GM12878 (cell line): ENCODE measurements at regions not wholly inside any gene's neighbourhood (a gene's known extent, or its start where the extent isn't known, plus 50 kb on each side); places are given as distances from the start of the nearest gene placed in this dataset.

Experiments used
- ATAC-seq: fragments of 200-7000 bp; cut with Tn5 transposase; 3 replicates; pipeline ENCODE4 v1.9.1; 2020; ENCODE audit warnings: mild to moderate bottlenecking, moderate library complexity
- BruUV-seq: library from RNA; stranded (reverse); fragments of 400-500 nt; replicated peaks from 2 replicates; lab custom pipeline; 2021; lab: Mats Ljungman, UMichigan
- CTCF ChIA-PET: fragments of 300-600 bp; sonication (Branson Sonifier 250); formaldehyde crosslinking; extraction: SDS; loops from one replicate; lab custom pipeline; 2021; ENCODE audit warnings: inconsistent platforms; lab: Yijun Ruan, JAX
- POLR2A ChIA-PET: fragments of 350-600 bp; formaldehyde crosslinking; extraction: SDS; loops from one replicate; lab custom pipeline; 2021; ENCODE audit warnings: inconsistent platforms; lab: Charles Lee
- RAD21 ChIA-PET: fragments of 300-600 bp; sonication (Branson Sonifier 250); formaldehyde crosslinking; loops from one replicate; lab custom pipeline; 2023; ENCODE audit warnings: antibody characterized with exemption; ENCODE audit not compliant: unreplicated experiment; lab: Charles Lee
- SMC1A ChIA-PET: fragments of 300-600 bp; sonication (Branson Sonifier 250); formaldehyde crosslinking; loops from one replicate; lab custom pipeline; 2023; ENCODE audit not compliant: unreplicated experiment, uncharacterized antibody; lab: Charles Lee
- DNase-seq: peaks from one replicate; pipeline ENCODE4 v3.0.0-alpha.2; 2011; ENCODE audit warnings: low read depth, low spot score
- FAIRE-seq: peaks from 3 replicates; lab custom pipeline; 2011; peaks lifted over from hg19 to GRCh38; lab: Jason Lieb, UNC
- H2AFZ ChIP-seq: 2 replicates; pipeline ENCODE4 v1.6.0; 2011; ENCODE audit warnings: low read depth, low read length, control low read depth; ENCODE audit not compliant: control insufficient read depth
- H3K27ac ChIP-seq: 2 replicates; pipeline ENCODE4 v1.5.1; 2011; ENCODE audit warnings: control low read depth; ENCODE audit not compliant: control insufficient read depth, insufficient read depth
- H3K27me3 ChIP-seq, 2 experiments: replicated peaks in 1 of 2; 2 replicates each; pipeline versions ENCODE4 v1.6.0 to v1.6.1; 2011; ENCODE audit warnings: low read length in 1 of 2; ENCODE audit not compliant: control insufficient read depth in 2 of 2, insufficient read depth in 2 of 2
- H3K36me3 ChIP-seq, 2 experiments: 2 replicates each; pipeline ENCODE4 v1.5.1; 2011; ENCODE audit warnings: low read length in 1 of 2; ENCODE audit not compliant: control insufficient read depth in 2 of 2, insufficient read depth in 2 of 2
- H3K4me1 ChIP-seq: 2 replicates; pipeline ENCODE4 v1.6.1; 2011; ENCODE audit warnings: mild to moderate bottlenecking, low read length, moderate library complexity, mixed read lengths; ENCODE audit not compliant: control insufficient read depth, insufficient read depth
- H3K4me2 ChIP-seq: 2 replicates; pipeline ENCODE4 v1.6.0; 2011; ENCODE audit warnings: control low read depth; ENCODE audit not compliant: control insufficient read depth, insufficient read depth
- H3K4me3 ChIP-seq: fragments of 200-600 bp; sonication (generic); 2 replicates; pipeline ENCODE4 v1.5.1; 2016
- H3K79me2 ChIP-seq: 2 replicates; pipeline ENCODE4 v1.6.0; 2011; ENCODE audit warnings: low read length; ENCODE audit not compliant: control insufficient read depth, insufficient read depth
- H3K9ac ChIP-seq: 2 replicates; pipeline ENCODE4 v1.8.0; 2011; ENCODE audit warnings: low read length, control low read depth, mixed read lengths; ENCODE audit not compliant: control insufficient read depth, insufficient read depth
- H3K9me3 ChIP-seq: replicated peaks from 3 replicates; pipeline ENCODE4 v1.5.1; 2011; ENCODE audit warnings: mild to moderate bottlenecking, low read length; ENCODE audit not compliant: control insufficient read depth, insufficient read depth
- H4K20me1 ChIP-seq: 2 replicates; pipeline ENCODE4 v1.6.0; 2011; ENCODE audit not compliant: control insufficient read depth, insufficient read depth
- CBFB ChIP-seq: IDR thresholded peaks from 2 replicates; pipeline ENCODE4 v1.6.1; 2016; ENCODE audit warnings: antibody characterized with exemption, low read depth
- CHD1 ChIP-seq: IDR thresholded peaks from 2 replicates; pipeline ENCODE4 v1.6.1; 2012; ENCODE audit warnings: low read depth, low read length, improper control_type of control experiment
- HSF1 ChIP-seq: fragments of 150-350 bp; IDR thresholded peaks from 2 replicates; pipeline ENCODE4 v1.6.1; 2014; ENCODE audit warnings: mild to moderate bottlenecking, low read depth, low read length
- IRF4 ChIP-seq: IDR thresholded peaks from 2 replicates; pipeline ENCODE4 v1.6.1; 2011; ENCODE audit warnings: low read depth, low read length
- PML ChIP-seq: IDR thresholded peaks from 2 replicates; pipeline ENCODE4 v1.6.1; 2012; ENCODE audit warnings: low read length, inconsistent platforms
- WGBS: methylation state at CpG from one replicate; pipeline ENCODE4 v1.1.6; 2016; ENCODE audit warnings: low lambda C conversion rate; ENCODE audit not compliant: insufficient replicate concordance, insufficient coverage; ENCODE audit errors: missing lambda C conversion rate; 5-methylcytosine and 5-hydroxymethylcytosine counted together
- in situ Hi-C: fragments of 300-500 bp; cut with MboI; formaldehyde crosslinking; loops from 9 replicates; pipeline ENCODE4 v1.14.3; 2018; ENCODE audit warnings: mixed read lengths
- intact Hi-C: fragments of 100-400 bp; cut with micrococcal nuclease; formaldehyde crosslinking; loops from one replicate; pipeline ENCODE4 v1.14.2; 2022; ENCODE audit not compliant: unreplicated experiment
- TF ChIP-seq, protein P1 (sequence below): fragments of 450-650 bp; conservative IDR thresholded peaks from 2 replicates; pipeline ENCODE4 v1.6.1; 2017; ENCODE audit warnings: mild to moderate bottlenecking, moderate library complexity

GRCh38 chrX:139039041-139039440, 327.5 kb upstream of the FGF13 start:
- TF ChIP-seq HSF1: no peak
- DNase-seq (no peak), ATAC-seq (no peak), FAIRE-seq (no peak)
- POLR2A ChIA-PET: no interaction called here
- CTCF ChIA-PET: no interaction called here
- SMC1A ChIA-PET: no interaction called here
- Histone ChIP-seq H3K36me3 (no peaks in the 10 kb centered on the region), H4K20me1 (no peaks in the 10 kb centered on the region), H3K4me1 (no peaks in the 10 kb centered on the region), H3K9me3 (no peaks in the 10 kb centered on the region), H3K4me2 (no peak overlapping the region), H3K79me2 (no peaks in the 10 kb centered on the region), H3K27ac (no peak overlapping the region), H3K4me3 (no peak overlapping the region), H3K9ac (no peak overlapping the region), H2AFZ (no peak overlapping the region), H3K27me3 (no peaks in the 10 kb centered on the region)
- RAD21 ChIA-PET: no interaction called here
- no TSS peak for BruUV-seq
- in situ Hi-C loops (no loop called here), intact Hi-C loops (no loop called here)

- in situ Hi-C loops: no loop called here
- Histone ChIP-seq H3K9me3 (no peaks in the 10 kb centered on the region), H3K79me2 (no peaks in the 10 kb centered on the region), H2AFZ (no peak overlapping the region), H3K4me3 (no peak overlapping the region), H3K36me3 (no peaks in the 10 kb centered on the region), H3K27me3 (no peaks in the 10 kb centered on the region), H3K4me1 (no peaks in the 10 kb centered on the region), H3K4me2 (no peak overlapping the region), H4K20me1 (no peaks in the 10 kb centered on the region), H3K9ac (no peak overlapping the region), H3K27ac (no peak overlapping the region)
- ChIA-PET CTCF (no interaction called here), POLR2A (no interaction called here), RAD21 (no interaction called here), SMC1A (no interaction called here)
- DNase-seq (no peak), FAIRE-seq (no peak), ATAC-seq (no peak)
- intact Hi-C loops: no loop called here
- 5% methylated on average over 1 of the region's 1 CpG for WGBS
- no TSS peak for BruUV-seq
- TF ChIP-seq, protein P1, sequence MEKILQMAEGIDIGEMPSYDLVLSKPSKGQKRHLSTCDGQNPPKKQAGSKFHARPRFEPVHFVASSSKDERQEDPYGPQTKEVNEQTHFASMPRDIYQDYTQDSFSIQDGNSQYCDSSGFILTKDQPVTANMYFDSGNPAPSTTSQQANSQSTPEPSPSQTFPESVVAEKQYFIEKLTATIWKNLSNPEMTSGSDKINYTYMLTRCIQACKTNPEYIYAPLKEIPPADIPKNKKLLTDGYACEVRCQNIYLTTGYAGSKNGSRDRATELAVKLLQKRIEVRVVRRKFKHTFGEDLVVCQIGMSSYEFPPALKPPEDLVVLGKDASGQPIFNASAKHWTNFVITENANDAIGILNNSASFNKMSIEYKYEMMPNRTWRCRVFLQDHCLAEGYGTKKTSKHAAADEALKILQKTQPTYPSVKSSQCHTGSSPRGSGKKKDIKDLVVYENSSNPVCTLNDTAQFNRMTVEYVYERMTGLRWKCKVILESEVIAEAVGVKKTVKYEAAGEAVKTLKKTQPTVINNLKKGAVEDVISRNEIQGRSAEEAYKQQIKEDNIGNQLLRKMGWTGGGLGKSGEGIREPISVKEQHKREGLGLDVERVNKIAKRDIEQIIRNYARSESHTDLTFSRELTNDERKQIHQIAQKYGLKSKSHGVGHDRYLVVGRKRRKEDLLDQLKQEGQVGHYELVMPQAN: no peak
- TF ChIP-seq IRF4 (no peak), CBFB (no peak), PML (no peak), CHD1 (no peak)
Observed at GRCh38 chrX:139026811-139027210, 315.3 kb upstream of the FGF13 start.
